Fibroblast of the aortic adventitia (primary cell): ENCODE measurements at regions not wholly inside any gene's neighbourhood (a gene's known extent, or its start where the extent isn't known, plus 50 kb on each side); places are given as distances from the start of the nearest gene placed in this dataset.
"Not testable (repeated sequence)": the region's sequence is repeated elsewhere in the genome, so short reads cannot be mapped to it uniquely, and the experiment has no call there.

Experiments
- DNase-seq: peaks from one replicate; pipeline ENCODE4 v3.0.0-alpha.2; 2010; ENCODE audit warnings: low read depth
- H3K4me3 ChIP-seq: 2 replicates; pipeline ENCODE4 v1.5.1; 2011; ENCODE audit warnings: low read depth, mild to moderate bottlenecking, control low read depth, low read length, moderate library complexity
- CTCF ChIP-seq: IDR thresholded peaks from 2 replicates; pipeline ENCODE4 v1.5.1; 2011; ENCODE audit warnings: mild to moderate bottlenecking, low read length, control low read depth, inconsistent platforms; ENCODE audit not compliant: insufficient read depth

- TF ChIP-seq CTCF: no peak
- H3K4me3 ChIP-seq: no peak overlapping the region
- no peak for DNase-seq
Measured at GRCh38 chr4:52408471-52408870, 250.6 kb downstream of the USP46 start.

- H3K4me3 ChIP-seq, DNase-seq: not testable (repeated sequence)
Measured at GRCh38 chr4:52409766-52410165, 249.3 kb downstream of the USP46 start.

DNA sequence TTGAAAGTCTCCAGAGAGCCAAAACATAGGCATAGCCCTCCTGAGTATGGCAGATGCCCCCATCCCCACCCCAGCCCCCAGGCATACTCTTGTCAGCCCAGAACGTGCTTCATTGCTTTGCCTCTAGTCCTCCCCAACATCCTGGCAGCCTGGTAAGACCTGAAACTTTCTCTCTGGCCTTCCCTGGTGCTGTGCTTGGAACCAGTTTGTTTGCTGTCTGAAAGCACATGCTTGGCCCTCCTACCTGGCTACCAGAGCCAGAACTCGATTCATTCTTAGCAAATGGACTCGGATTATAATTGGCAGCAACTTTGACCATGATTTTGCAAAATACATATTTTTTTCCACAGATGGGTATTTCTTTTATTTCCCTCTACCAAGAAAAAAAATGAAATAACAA is 248.1 kb downstream of the USP46 start:
- H3K4me3 ChIP-seq: no peak overlapping the region
- TF ChIP-seq CTCF: no peak
- no peak for DNase-seq

- no peak for DNase-seq
- H3K4me3 ChIP-seq: no peak overlapping the region
- TF ChIP-seq CTCF: no peak
Measured at GRCh38 chr4:52420330-52420729, 238.8 kb downstream of the USP46 start.

DNA sequence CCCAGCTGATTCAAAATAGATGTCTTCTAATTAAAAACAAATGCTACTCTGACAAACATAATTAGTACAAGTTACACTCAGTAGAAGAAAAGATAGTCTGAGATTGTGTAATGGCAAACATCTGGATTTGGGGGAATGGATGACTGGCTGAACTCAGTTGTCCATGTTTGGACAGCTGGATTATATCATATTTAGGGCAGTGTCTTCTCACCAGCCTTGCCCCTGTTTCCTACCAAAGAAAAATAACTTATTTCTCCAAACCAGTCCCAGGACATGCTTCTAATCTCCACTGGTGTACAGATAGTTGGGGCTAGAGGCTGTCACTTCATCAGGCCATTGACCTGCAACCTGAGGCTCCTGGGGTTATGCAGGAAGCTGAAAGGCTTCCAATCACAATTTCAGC is 237.3 kb downstream of the USP46 start:
- no peak for DNase-seq
- TF ChIP-seq CTCF: no peak
- H3K4me3 ChIP-seq: no peak overlapping the region

GRCh38 chr4:52423967-52424366 is 235.1 kb downstream of the USP46 start:
- DNase-seq: no peak
- TF ChIP-seq CTCF: no peak
- H3K4me3 ChIP-seq: no peak overlapping the region

DNA sequence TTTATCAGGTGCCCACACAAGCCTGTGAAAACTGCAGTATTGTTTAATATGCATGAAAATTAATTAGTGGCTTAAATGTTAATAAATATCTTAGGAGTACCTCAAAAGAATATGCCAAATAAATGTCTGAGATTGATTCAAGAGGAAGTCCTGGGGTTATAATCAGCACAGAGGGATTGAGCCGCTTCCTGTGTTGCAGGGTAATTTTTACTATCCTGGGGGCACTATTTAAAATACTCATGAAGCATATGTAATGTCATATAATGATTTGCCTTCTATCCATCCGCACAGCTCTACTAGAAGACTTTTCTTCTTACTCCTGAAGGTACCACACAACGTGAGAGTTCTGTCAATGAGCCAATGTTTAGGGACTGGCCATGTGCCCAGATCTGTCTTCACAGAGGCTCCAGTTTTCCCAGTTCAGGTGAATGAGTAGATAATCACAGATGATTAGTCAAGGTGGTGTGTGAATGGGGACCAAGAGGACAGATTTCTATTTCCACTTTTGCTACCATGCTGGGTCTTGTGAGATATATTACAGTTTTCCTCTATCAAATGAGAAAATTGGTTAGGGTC is 233.3 kb downstream of the USP46 start:
- no peak overlapping the region for H3K4me3 ChIP-seq
- no peak for TF ChIP-seq CTCF
- no peak for DNase-seq
